HepG2 (cell line): ENCODE measurements at regions not wholly inside any gene's neighbourhood (a gene's known extent, or its start where the extent isn't known, plus 50 kb on each side); places are given as distances from the start of the nearest gene placed in this dataset.

ENCODE experiments used
- ATAC-seq: fragments of 200-7000 bp; cut with Tn5 transposase; 3 replicates; pipeline ENCODE4 v1.9.1; 2020; ENCODE audit warnings: mild to moderate bottlenecking, moderate library complexity
- BruUV-seq: library from RNA; stranded (reverse); fragments of 400-500 nt; replicated peaks from 2 replicates; lab custom pipeline; 2021; lab: Mats Ljungman, UMichigan
- CTCF ChIA-PET: fragments of 300-600 bp; formaldehyde crosslinking; extraction: SDS; loops from one replicate; lab custom pipeline; 2021; ENCODE audit warnings: low total read pairs, inconsistent platforms, low intra/inter-chr PET ratio; lab: Yijun Ruan, JAX
- POLR2A ChIA-PET: fragments of 350-600 bp; sonication (Branson Sonifier 250); formaldehyde crosslinking; loops from one replicate; lab custom pipeline; 2020; ENCODE audit warnings: antibody characterized with exemption, inconsistent platforms; lab: Yijun Ruan, JAX
- DNase-seq: peaks from one replicate; pipeline ENCODE4 v3.0.0-alpha.2; 2015; ENCODE audit warnings: low spot score
- FAIRE-seq: peaks from 3 replicates; lab custom pipeline; 2011; peaks lifted over from hg19 to GRCh38; lab: Jason Lieb, UNC
- H2AFZ ChIP-seq: one replicate; pipeline ENCODE4 v1.6.1; 2011; ENCODE audit warnings: low read length, inconsistent platforms
- H3K27ac ChIP-seq: fragments of 300-600 bp; 3 replicates; pipeline ENCODE4 v1.8.0; 2011; ENCODE audit warnings: mixed run types, mild to moderate bottlenecking, mixed read lengths, low read length, inconsistent platforms; ENCODE audit not compliant: insufficient read depth; ENCODE audit errors: extremely low read length
- H3K27me3 ChIP-seq, 2 experiments: fragments of 200-600 bp in 1 of 2; 2 replicates in 1 of 2; 3 replicates in 1 of 2; pipeline versions ENCODE4 v1.6.0 to v1.8.0; 2011; ENCODE audit warnings: low read length in 2 of 2, mild to moderate bottlenecking in 2 of 2, moderate library complexity in 2 of 2, inconsistent platforms in 1 of 2; ENCODE audit not compliant: insufficient read depth in 2 of 2, control insufficient read depth in 1 of 2
- H3K36me3 ChIP-seq, 2 experiments: fragments of 200-600 bp in 1 of 2; replicated peaks in 1 of 2; 2 replicates in 1 of 2; 3 replicates in 1 of 2; pipeline versions ENCODE4 v1.5.1 to v1.8.0; 2011; ENCODE audit warnings: low read length in 2 of 2, inconsistent platforms in 1 of 2; ENCODE audit not compliant: insufficient read depth in 2 of 2, control insufficient read depth in 1 of 2
- H3K4me1 ChIP-seq: 2 replicates; pipeline ENCODE4 v1.5.1; 2012; ENCODE audit warnings: low read length, inconsistent platforms; ENCODE audit not compliant: insufficient read depth
- H3K4me2 ChIP-seq: 2 replicates; pipeline ENCODE4 v1.6.0; 2011; ENCODE audit warnings: low read depth, low read length, inconsistent platforms
- H3K4me3 ChIP-seq, 3 experiments: fragments of 200-600 bp in 1 of 3; sonication (generic), shearing (Covaris generic) in 1 of 3; replicated peaks in 1 of 3; 2 replicates each; pipeline ENCODE4 v1.5.1; 2011 to 2016; ENCODE audit warnings: low read length in 3 of 3, inconsistent platforms in 2 of 3, low read depth in 2 of 3, mild to moderate bottlenecking in 2 of 3, control low read depth in 1 of 3, mixed read lengths in 1 of 3; ENCODE audit not compliant: insufficient read depth in 1 of 3
- H3K79me2 ChIP-seq: one replicate; pipeline ENCODE4 v1.6.1; 2011; ENCODE audit warnings: low read length, inconsistent platforms; ENCODE audit not compliant: insufficient read depth
- H3K9ac ChIP-seq: 2 replicates; pipeline ENCODE4 v1.6.0; 2011; ENCODE audit warnings: mild to moderate bottlenecking, low read depth, low read length, inconsistent platforms; ENCODE audit not compliant: insufficient read depth
- H3K9me3 ChIP-seq: 2 replicates; pipeline ENCODE4 v1.5.1; 2012; ENCODE audit warnings: mild to moderate bottlenecking, low read length
- H4K20me1 ChIP-seq: 2 replicates; pipeline ENCODE4 v1.6.0; 2011; ENCODE audit warnings: inconsistent platforms, mild to moderate bottlenecking, low read length, moderate library complexity; ENCODE audit not compliant: insufficient read depth
- HIC2 ChIP-seq: sonication (generic); formaldehyde crosslinking; IDR thresholded peaks from 2 replicates; pipeline ENCODE4 v1.9.0; 2022; ENCODE audit warnings: low read depth, missing genetic modification reagents
- HNF4A ChIP-seq: sonication (generic); formaldehyde crosslinking; IDR thresholded peaks from 2 replicates; pipeline ENCODE4 v1.4.0; 2020; ENCODE audit warnings: missing genetic modification reagents
- KDM5A ChIP-seq: fragments of 200-600 bp; sonication (generic); IDR thresholded peaks from 2 replicates; pipeline ENCODE4 v1.7.0; 2018; ENCODE audit warnings: antibody characterized with exemption, mild to moderate bottlenecking, low read length, borderline replicate concordance
- KDM5B ChIP-seq: sonication (generic); formaldehyde crosslinking; IDR thresholded peaks from 2 replicates; pipeline ENCODE4 v1.4.0; 2020; ENCODE audit warnings: missing genetic modification reagents, mild to moderate bottlenecking, borderline replicate concordance
- SALL1 ChIP-seq: sonication (generic); formaldehyde crosslinking; IDR thresholded peaks from 2 replicates; pipeline ENCODE4 v1.8.0; 2022; ENCODE audit warnings: mild to moderate bottlenecking, missing genetic modification reagents
- SIX1 ChIP-seq: sonication (generic); formaldehyde crosslinking; IDR thresholded peaks from 2 replicates; pipeline ENCODE4 v1.4.0; 2020; ENCODE audit warnings: missing genetic modification reagents, borderline replicate concordance
- THRA ChIP-seq: sonication (generic); formaldehyde crosslinking; IDR thresholded peaks from 2 replicates; pipeline ENCODE4 v1.4.0; 2020; ENCODE audit warnings: missing genetic modification reagents, borderline replicate concordance
- ZEB1 ChIP-seq: IDR thresholded peaks from 2 replicates; pipeline ENCODE4 v1.6.1; 2012; ENCODE audit warnings: mild to moderate bottlenecking, low read depth, inconsistent platforms; ENCODE audit not compliant: insufficient replicate concordance
- ZNF343 ChIP-seq: sonication (generic); formaldehyde crosslinking; IDR thresholded peaks from 2 replicates; pipeline ENCODE4 v1.4.0; 2020; ENCODE audit warnings: mild to moderate bottlenecking, missing genetic modification reagents
- ZNF362 ChIP-seq: sonication (generic); formaldehyde crosslinking; IDR thresholded peaks from 2 replicates; pipeline ENCODE4 v1.4.0; 2020; ENCODE audit warnings: missing genetic modification reagents, mild to moderate bottlenecking, borderline replicate concordance
- ZNF512B ChIP-seq: sonication (generic); formaldehyde crosslinking; IDR thresholded peaks from 2 replicates; pipeline ENCODE4 v1.5.1; 2020; ENCODE audit warnings: missing genetic modification reagents, mild to moderate bottlenecking, borderline replicate concordance
- ZNF841 ChIP-seq: sonication (generic); formaldehyde crosslinking; IDR thresholded peaks from 2 replicates; pipeline ENCODE4 v1.8.1; 2023; ENCODE audit warnings: missing genetic modification reagents, borderline replicate concordance
- ZSCAN25 ChIP-seq: sonication (generic); formaldehyde crosslinking; IDR thresholded peaks from 2 replicates; pipeline ENCODE4 v1.8.0; 2022; ENCODE audit warnings: mild to moderate bottlenecking, missing genetic modification reagents
- WGBS: methylation state at CpG from one replicate; pipeline ENCODE4 v1.1.6; 2017; ENCODE audit warnings: low lambda C conversion rate; 5-methylcytosine and 5-hydroxymethylcytosine counted together
- in situ Hi-C: cut with HindIII; loops from 2 replicates; pipeline ENCODE4 v1.10.0; 2017; ENCODE audit warnings: low pct_unique_long_range_greater_than_20kb; ENCODE audit not compliant: extremely low pct_ligation_motif_present
- intact Hi-C: fragments of 100-400 bp; cut with micrococcal nuclease; formaldehyde crosslinking; loops from one replicate; pipeline ENCODE4 v1.10.0; 2022; ENCODE audit not compliant: unreplicated experiment

- WGBS, result 0% methylated on average over 1 of the region's 1 CpG
- H3K27me3 ChIP-seq, result no peaks in the 10 kb centered on the region; a peak in 1 of 5 replicates
- no peaks in the 10 kb centered on the region for H4K20me1 ChIP-seq
- TF ChIP-seq ZSCAN25, result no peak
- TF ChIP-seq ZNF512B (CRISPR knock-in tag), result no peak
- no peak for TF ChIP-seq KDM5B (CRISPR knock-in tag)
- no peak for TF ChIP-seq HIC2 (CRISPR knock-in tag)
- no peak for TF ChIP-seq SIX1 (CRISPR knock-in tag)
- no peak for TF ChIP-seq ZNF841
- no peak for TF ChIP-seq ZNF362 (CRISPR knock-in tag)
- no peak for TF ChIP-seq KDM5A
- TF ChIP-seq ZEB1, result no peak
- no peak for TF ChIP-seq HNF4A (CRISPR knock-in tag)
- no peak for TF ChIP-seq ZNF343
- TF ChIP-seq SALL1, result no peak
- TF ChIP-seq THRA (CRISPR knock-in tag), result no peak
- no peak overlapping the region for H3K9ac ChIP-seq
- H3K4me3 ChIP-seq, result no peak overlapping the region
- ATAC-seq (no peak), FAIRE-seq (no peak), DNase-seq (no peak)
- ChIA-PET POLR2A (no interaction called here), CTCF (no interaction called here)
- intact Hi-C loops, result no loop called here
- no peak overlapping the region for H3K27ac ChIP-seq
- no peaks in the 10 kb centered on the region for H3K79me2 ChIP-seq
- no peak overlapping the region for H2AFZ ChIP-seq
- H3K9me3 ChIP-seq, result no peaks in the 10 kb centered on the region
- no peak overlapping the region for H3K4me2 ChIP-seq
- H3K36me3 ChIP-seq, result no peaks in the 10 kb centered on the region
- no TSS peak for BruUV-seq
- no peaks in the 10 kb centered on the region for H3K4me1 ChIP-seq
- in situ Hi-C loops, result no loop called here
Measured at GRCh38 chr3:69688400-69688799, 50.9 kb upstream of the MITF start.
